K562 (cell line): ENCODE measurements at regions not wholly inside any gene's neighbourhood (a gene's known extent, or its start where the extent isn't known, plus 50 kb on each side); places are given as distances from the start of the nearest gene placed in this dataset.

ENCODE experiments used
- ATAC-seq: fragments of 200-7000 bp; cut with Tn5 transposase; 3 replicates; pipeline ENCODE4 v1.9.1; 2020; ENCODE audit warnings: moderate library complexity
- BruUV-seq: library from RNA; stranded (reverse); fragments of 400-500 nt; replicated peaks from 2 replicates; lab custom pipeline; 2021; lab: Mats Ljungman, UMichigan
- CTCF ChIA-PET: fragments of 300-600 bp; formaldehyde crosslinking; extraction: SDS; loops from one replicate; lab custom pipeline; 2021; ENCODE audit warnings: low intra/inter-chr PET ratio; lab: Yijun Ruan, JAX
- POLR2A ChIA-PET: fragments of 300-600, 350-650 bp; sonication (Branson Sonifier 250); formaldehyde crosslinking; extraction: SDS; loops from one replicate; lab custom pipeline; 2021; ENCODE audit warnings: antibody characterized with exemption, inconsistent platforms; lab: Yijun Ruan, JAX
- DNase-seq, 4 experiments: peaks; one replicate each; pipeline versions ENCODE4 v3.0.0 to v3.0.0-alpha.2; 2011 to 2018; ENCODE audit warnings: low spot score in 3 of 4, mixed read lengths in 3 of 4; ENCODE audit errors: extremely low read depth in 1 of 4
- FAIRE-seq: peaks from 2 replicates; lab custom pipeline; 2011; peaks lifted over from hg19 to GRCh38; lab: Jason Lieb, UNC
- H2AFZ ChIP-seq: 2 replicates; pipeline ENCODE4 v1.6.0; 2011; ENCODE audit warnings: low read depth, low read length, control low read depth, inconsistent platforms
- H3K27ac ChIP-seq: fragments of 200-600 bp; 3 replicates; pipeline ENCODE4 v1.8.0; 2011; ENCODE audit warnings: low read depth, mild to moderate bottlenecking, control low read depth, inconsistent platforms, low read length, moderate library complexity, mixed read lengths; ENCODE audit errors: extremely low read depth
- H3K27me3 ChIP-seq, 2 experiments: fragments of 300-600 bp in 1 of 2; 2 replicates in 1 of 2; 3 replicates in 1 of 2; pipeline versions ENCODE4 v1.6.0 to v1.8.0; 2011; ENCODE audit warnings: inconsistent platforms in 2 of 2, low read length in 2 of 2, mild to moderate bottlenecking in 1 of 2, mixed read lengths in 1 of 2, moderate library complexity in 1 of 2; ENCODE audit not compliant: control insufficient read depth in 2 of 2, insufficient read depth in 2 of 2
- H3K36me3 ChIP-seq: fragments of 300-600 bp; 3 replicates; pipeline ENCODE4 v1.8.0; 2011; ENCODE audit warnings: mild to moderate bottlenecking, low read length, inconsistent platforms; ENCODE audit not compliant: control insufficient read depth, insufficient read depth
- H3K4me1 ChIP-seq, 2 experiments: fragments of 200-600 bp in 1 of 2; replicated peaks in 1 of 2; 2 replicates in 1 of 2; 3 replicates in 1 of 2; pipeline versions ENCODE4 v1.5.1 to v1.8.0; 2011; ENCODE audit warnings: inconsistent platforms in 2 of 2, low read length in 2 of 2, mild to moderate bottlenecking in 1 of 2, mixed read lengths in 1 of 2, moderate library complexity in 1 of 2; ENCODE audit not compliant: control insufficient read depth in 2 of 2, insufficient read depth in 2 of 2
- H3K4me2 ChIP-seq: 2 replicates; pipeline ENCODE4 v1.6.1; 2011; ENCODE audit warnings: low read length, control low read depth, inconsistent platforms, mixed read lengths; ENCODE audit not compliant: insufficient read depth
- H3K4me3 ChIP-seq: fragments of 200-600 bp; sonication (generic), shearing (Covaris generic); 2 replicates; pipeline ENCODE4 v1.5.1; 2016; ENCODE audit warnings: control low read depth, inconsistent platforms
- H3K79me2 ChIP-seq: fragments of 200-600 bp; 3 replicates; pipeline ENCODE4 v1.8.0; 2011; ENCODE audit warnings: low read length, inconsistent platforms; ENCODE audit not compliant: control insufficient read depth, insufficient read depth
- H3K9ac ChIP-seq, 2 experiments: 2 replicates each; pipeline versions ENCODE4 v1.6.0 to v1.6.1; 2011; ENCODE audit warnings: low read depth in 2 of 2, low read length in 2 of 2, control low read depth in 1 of 2, inconsistent platforms in 1 of 2, mild to moderate bottlenecking in 1 of 2, mixed read lengths in 1 of 2; ENCODE audit not compliant: insufficient read depth in 1 of 2
- H3K9me1 ChIP-seq: one replicate; pipeline ENCODE4 v1.6.0; 2011; ENCODE audit warnings: inconsistent platforms, mild to moderate bottlenecking, low read length, moderate library complexity; ENCODE audit not compliant: control insufficient read depth, insufficient read depth
- H3K9me3 ChIP-seq: replicated peaks from 2 replicates; pipeline ENCODE4 v1.5.1; 2011; ENCODE audit warnings: low read depth, low read length, inconsistent platforms; ENCODE audit not compliant: control insufficient read depth, insufficient read depth
- H4K20me1 ChIP-seq: replicated peaks from 2 replicates; pipeline ENCODE4 v1.6.1; 2011; ENCODE audit warnings: low read length, inconsistent platforms, mixed read lengths; ENCODE audit not compliant: control insufficient read depth, insufficient read depth
- ARHGAP35 ChIP-seq: fragments of 450-650 bp; IDR thresholded peaks from 2 replicates; pipeline ENCODE4 v1.6.1; 2018; ENCODE audit not compliant: partially characterized antibody
- ARNT ChIP-seq, 2 experiments: fragments of 450-650 bp; IDR thresholded peaks; 2 replicates each; pipeline ENCODE4 v1.6.1; 2016; ENCODE audit warnings: mild to moderate bottlenecking in 1 of 2
- ELF2 ChIP-seq: fragments of 250-450 bp; sonication (Bioruptor Pico); IDR thresholded peaks from 2 replicates; pipeline ENCODE4 v1.5.0; 2021; ENCODE audit warnings: mild to moderate bottlenecking
- ETS2 ChIP-seq: IDR thresholded peaks from 2 replicates; pipeline ENCODE4 v1.6.1; 2016; ENCODE audit warnings: borderline replicate concordance, missing genetic modification characterization, mild to moderate bottlenecking, moderate library complexity, missing compliant biosample characterization; ENCODE audit not compliant: poor library complexity, severe bottlenecking
- NR2C1 ChIP-seq, 2 experiments: fragments of 450-650 bp; IDR thresholded peaks; 2 replicates each; pipeline ENCODE4 v1.6.1; 2017; ENCODE audit warnings: mild to moderate bottlenecking in 2 of 2, antibody characterized with exemption in 1 of 2, inconsistent platforms in 1 of 2, missing compliant biosample characterization in 1 of 2, missing genetic modification characterization in 1 of 2
- PBX2 ChIP-seq, 2 experiments: IDR thresholded peaks in 1 of 2; conservative IDR thresholded peaks in 1 of 2; 2 replicates each; pipeline ENCODE4 v1.6.1; 2016; ENCODE audit warnings: low read depth in 2 of 2, mild to moderate bottlenecking in 1 of 2, missing compliant biosample characterization in 1 of 2, missing genetic modification characterization in 1 of 2, moderate library complexity in 1 of 2
- PKNOX1 ChIP-seq: fragments of 450-650 bp; IDR thresholded peaks from 2 replicates; pipeline ENCODE4 v1.6.1; 2016
- TAF1 ChIP-seq: IDR thresholded peaks from 2 replicates; pipeline ENCODE4 v1.6.1; 2011; ENCODE audit warnings: mild to moderate bottlenecking, low read length, moderate library complexity; ENCODE audit not compliant: insufficient read depth, control insufficient read depth, severe bottlenecking; ENCODE audit errors: extremely low read depth
- ZC3H4 ChIP-seq: sonication (generic); formaldehyde crosslinking; IDR thresholded peaks from 2 replicates; pipeline ENCODE4 v1.9.0; 2021; ENCODE audit warnings: missing genetic modification reagents, borderline replicate concordance
- ZNF263 ChIP-seq: sonication (generic); formaldehyde crosslinking; IDR thresholded peaks from 2 replicates; pipeline ENCODE4 v1.8.0; 2022; ENCODE audit warnings: mild to moderate bottlenecking, missing genetic modification reagents, borderline replicate concordance
- ZNF324 ChIP-seq: fragments of 250-450 bp; sonication (Bioruptor Pico); IDR thresholded peaks from 2 replicates; pipeline ENCODE4 v1.4.0; 2020; ENCODE audit warnings: mild to moderate bottlenecking
- ZNF780A ChIP-seq: fragments of 250-450 bp; sonication (Bioruptor Pico); IDR thresholded peaks from 2 replicates; pipeline ENCODE4 v1.5.0; 2021; ENCODE audit warnings: mild to moderate bottlenecking
- whole genome bisulfite sequencing: fragments of 100-300 bp; shearing (Covaris generic); methylation state at CpG from one replicate; pipeline ENCODE4 v1.1.6; 2016; ENCODE audit warnings: low coverage, mixed read lengths; ENCODE audit not compliant: insufficient coverage; ENCODE audit errors: missing lambda C conversion rate; 5-methylcytosine and 5-hydroxymethylcytosine counted together
- in situ Hi-C: fragments of 300-500 bp; cut with MboI; formaldehyde crosslinking; loops from 4 replicates; pipeline ENCODE4 v1.15.0; 2018; ENCODE audit warnings: inconsistent platforms, mixed read lengths
- intact Hi-C: fragments of 100-400 bp; cut with micrococcal nuclease; formaldehyde crosslinking; loops from 2 replicates; pipeline ENCODE4 v1.14.2; 2022

- TF ChIP-seq PBX2 (CRISPR knock-in tag; IDR thresholded peaks at IDR 0.05; ENCODE audit: low read depth) = no peak
- TF ChIP-seq PBX2 (tag; conservative IDR thresholded peaks at IDR 0.05; ENCODE audit: low read depth) = no peak
- TF ChIP-seq ETS2 (tag) = no peak
- TF ChIP-seq ELF2 (CRISPR knock-in tag) = no peak
- no peak for TF ChIP-seq TAF1
Observed at GRCh38 chr6:167703781-167704180, 122.9 kb upstream of the AFDN start (continued).

- CTCF ChIA-PET = no interaction called here
- ATAC-seq = peak; percentile 35; the same call in 2 of the 3 replicates
- intact Hi-C loops = no loop called here
Observed at GRCh38 chr6:167704396-167704901, 122.3 kb upstream of the AFDN start.

More at GRCh38 chr6:167704396-167704901, 122.3 kb upstream of the AFDN start:
- H3K79me2 ChIP-seq = no peaks in the 10 kb centered on the region
- H3K9ac ChIP-seq = no peak overlapping the region; a peak in 1 of 4 replicates
- peaks cover 47 to 72% of the 10 kb centered on the region in 2 experiments for H3K27me3 ChIP-seq
- no TSS peak for BruUV-seq
- H4K20me1 ChIP-seq = peaks cover 8% of the 10 kb centered on the region
- no peak overlapping the region for H3K4me2 ChIP-seq
- H3K4me1 ChIP-seq = peaks cover 0 to 13% of the 10 kb centered on the region in 2 experiments; a peak in 3 of 5 replicates
- H3K27ac ChIP-seq = no peak overlapping the region
- WGBS = 11% methylated on average over 12 of the region's 12 CpGs
- no peak overlapping the region for H3K4me3 ChIP-seq
- in situ Hi-C loops = no loop called here
- H3K36me3 ChIP-seq = no peaks in the 10 kb centered on the region
- H3K9me3 ChIP-seq = no peaks in the 10 kb centered on the region
- H3K9me1 ChIP-seq = no peaks in the 10 kb centered on the region
- H2AFZ ChIP-seq = no peak overlapping the region
- POLR2A ChIA-PET = interaction anchor here (0.6 to 1.4 kb wide), 3 partner anchors 8 to 192 kb away, joined by 3 to 4 read pairs (median 3); no protein-coding TSS in a partner anchor
- no peak for TF ChIP-seq ARHGAP35
- peak; percentile 58 for TF ChIP-seq ZNF263 (CRISPR knock-in tag)
- no peak for TF ChIP-seq ZNF780A (CRISPR knock-in tag)
- no peak for TF ChIP-seq ZNF324 (CRISPR knock-in tag)
- no peak for TF ChIP-seq ZC3H4 (CRISPR knock-in tag)
- no peak for TF ChIP-seq NR2C1 (IDR thresholded peaks at IDR 0.05)
- no peak for TF ChIP-seq NR2C1 (tag; IDR thresholded peaks at IDR 0.05)
- TF ChIP-seq ARNT (IDR thresholded peaks at IDR 0.05) = peak in 1 of 2 experiments; percentile 97; a peak in 2 of 4 replicates
- no peak for TF ChIP-seq PKNOX1
- DNase-seq (peak in 2 of 4 experiments; percentile 31 to 36), FAIRE-seq (no peak)
